ENCODE measurements at regions not wholly inside any gene's neighbourhood (a gene's known extent, or its start where the extent isn't known, plus 50 kb on each side); places are given as distances from the start of the nearest gene placed in this dataset.
"Not testable (repeated sequence)": the region's sequence is repeated elsewhere in the genome, so short reads cannot be mapped to it uniquely, and the experiment has no call there.

DNA sequence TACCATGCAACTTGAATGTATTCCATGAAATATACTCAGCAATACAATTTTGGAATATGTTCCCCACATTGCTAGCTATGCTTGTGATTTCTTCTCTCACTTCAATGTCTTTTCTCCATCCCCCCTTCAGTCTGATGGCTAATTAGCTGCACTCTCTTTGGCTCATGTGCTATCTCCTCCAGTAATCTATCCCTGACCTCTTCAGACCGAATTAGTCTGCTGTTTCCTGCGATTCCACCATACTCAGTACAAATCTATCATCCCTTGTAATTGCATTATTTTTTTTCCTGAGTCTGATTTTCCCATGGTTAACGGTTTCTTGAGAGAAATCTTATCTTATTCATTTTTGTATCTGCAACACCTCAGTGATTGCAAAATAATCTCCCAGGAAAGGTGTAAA is 360.7 kb upstream of the CDH10 start:
- no peak for DNase-seq

- no peak for DNase-seq
Measured at GRCh38 chr5:25002371-25002770, 357.6 kb upstream of the CDH10 start.

DNA sequence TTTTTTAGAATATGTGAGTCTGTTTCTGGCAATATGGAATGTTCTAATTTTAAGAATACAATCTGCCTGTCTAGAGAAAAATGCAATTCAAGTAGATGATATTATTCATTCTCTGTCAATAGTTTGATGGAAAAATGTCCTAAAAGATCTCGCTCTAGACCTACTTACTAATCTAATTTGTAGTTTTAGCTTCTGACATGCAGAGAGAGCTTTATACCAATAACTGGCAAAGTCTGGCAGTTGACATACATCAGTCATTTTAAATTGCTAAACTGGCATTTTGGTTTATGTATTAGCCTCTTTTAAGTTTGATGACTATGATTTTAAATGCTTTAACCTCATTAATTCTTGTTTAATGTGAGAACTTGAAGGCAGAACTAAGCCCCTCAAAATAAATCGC is 355.0 kb upstream of the CDH10 start:
- DNase-seq: no peak

DNA sequence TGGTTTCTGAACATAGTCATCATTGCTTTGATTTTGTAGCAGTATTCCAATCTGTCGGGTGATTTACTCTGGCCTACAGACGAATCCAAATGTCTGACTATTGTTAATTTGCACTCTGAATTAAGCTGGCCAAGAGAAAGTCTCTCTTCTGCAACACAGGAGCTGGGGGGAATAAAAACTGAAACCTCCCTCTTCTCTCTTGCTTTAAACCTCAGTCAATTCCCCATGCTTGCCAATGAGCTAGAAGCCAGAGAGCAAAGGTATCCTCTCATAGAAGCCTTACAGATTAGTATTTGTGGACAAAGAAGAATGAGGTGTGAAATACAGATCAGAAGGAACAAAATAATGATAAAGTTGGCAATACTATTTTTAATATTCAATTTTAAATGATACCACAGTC is 353.9 kb upstream of the CDH10 start:
- DNase-seq: no peak

DNA sequence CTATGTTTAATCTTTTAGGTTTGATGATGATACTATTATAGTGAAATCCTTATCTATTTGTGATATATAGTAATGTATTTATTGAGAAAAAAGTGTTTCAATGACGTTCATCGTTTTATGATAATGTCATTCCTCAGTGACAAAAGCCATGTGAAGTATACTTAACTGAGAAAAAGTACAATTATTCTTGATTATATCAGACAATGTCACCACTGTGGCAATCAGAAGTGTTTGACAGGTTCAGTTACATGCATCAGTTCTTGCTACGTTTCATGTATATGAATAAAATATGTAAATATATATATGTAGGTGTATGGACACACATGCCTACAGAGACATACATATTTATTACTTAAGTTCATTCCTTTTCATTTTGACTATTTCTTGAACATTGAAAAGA is 341.5 kb upstream of the CDH10 start:
- no peak for DNase-seq

- DNase-seq: not testable (repeated sequence)
Measured at GRCh38 chr5:24978552-24978951, 333.8 kb upstream of the CDH10 start.

- DNase-seq: no peak
Measured at GRCh38 chr5:24963611-24964010, 318.8 kb upstream of the CDH10 start.

DNA sequence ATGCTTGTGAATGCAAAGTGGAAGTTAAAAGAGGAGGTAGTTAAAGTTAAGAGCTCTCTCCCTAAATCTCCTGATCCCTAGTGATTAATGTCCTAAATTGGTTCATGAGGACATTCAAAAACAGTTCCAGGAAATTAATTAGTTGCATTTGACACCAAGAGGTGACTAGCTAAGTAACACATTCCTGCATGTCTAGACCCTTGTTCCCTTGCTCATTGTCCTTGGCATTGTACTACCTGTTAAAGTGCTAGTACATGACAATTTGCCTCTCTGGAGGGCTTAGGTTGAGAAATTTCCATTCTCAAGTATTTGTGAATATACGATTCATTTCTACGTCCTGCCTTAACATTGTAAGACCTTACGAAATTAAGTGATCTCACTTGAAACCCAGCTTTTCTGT is 278.6 kb upstream of the CDH10 start:
- DNase-seq: no peak

DNA sequence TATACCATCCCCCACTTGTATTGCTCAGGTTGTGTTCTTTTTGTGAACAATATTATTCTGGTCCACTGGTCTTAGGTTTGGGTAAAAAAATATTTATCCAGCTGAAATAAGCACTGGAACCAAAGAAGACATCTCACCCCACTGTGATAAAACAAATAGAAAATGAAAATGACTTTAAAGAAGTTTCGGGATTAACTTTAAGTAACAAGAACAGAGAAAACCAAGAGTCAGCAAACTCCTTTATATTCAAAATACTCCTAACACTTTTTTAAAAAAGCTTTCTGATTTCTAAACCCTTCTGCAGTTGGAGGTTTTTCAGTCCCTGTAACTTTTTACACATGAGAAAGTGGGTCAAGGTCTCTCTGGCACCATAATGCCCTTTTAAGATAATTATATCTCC is 273.9 kb upstream of the CDH10 start:
- DNase-seq: no peak

DNA sequence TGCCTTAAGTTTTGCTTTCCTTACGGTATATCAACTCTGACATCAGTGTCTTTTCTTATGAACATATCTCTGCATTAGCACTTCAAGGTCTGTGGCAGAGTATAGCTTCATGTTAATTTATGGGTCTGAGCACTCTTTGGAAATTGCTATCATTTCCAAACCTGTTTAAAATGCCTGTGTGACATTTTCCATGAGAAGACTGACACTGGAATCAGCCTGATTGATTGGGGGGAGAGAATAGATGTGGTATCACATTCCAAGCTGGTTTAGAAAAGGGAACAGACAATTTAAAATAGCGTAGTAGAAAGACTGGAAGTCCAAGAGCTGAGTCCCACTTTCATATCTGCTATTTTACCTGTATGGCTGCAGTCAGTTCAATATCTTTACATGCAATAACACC is 272.1 kb upstream of the CDH10 start:
- DNase-seq: no peak

DNA sequence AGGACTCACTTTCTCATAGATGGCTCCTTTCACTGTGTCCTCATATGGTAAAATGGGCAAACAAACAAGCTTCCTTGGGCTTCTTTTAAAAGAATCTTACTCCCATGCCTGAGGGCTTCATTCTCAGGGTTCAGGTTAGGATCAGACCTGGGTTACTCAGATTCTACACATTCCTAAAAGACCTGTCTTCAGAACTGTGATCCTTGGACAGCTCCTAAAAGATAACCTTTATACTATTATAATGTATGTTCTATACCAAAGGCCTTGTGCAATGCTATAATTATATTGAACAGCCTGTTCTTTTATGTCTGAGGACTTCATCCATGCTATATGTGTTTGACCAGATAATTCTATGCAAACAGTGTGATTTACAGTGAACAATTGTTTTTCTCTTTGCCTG is 264.4 kb upstream of the CDH10 start:
- peak; percentile 57 for DNase-seq

DNA sequence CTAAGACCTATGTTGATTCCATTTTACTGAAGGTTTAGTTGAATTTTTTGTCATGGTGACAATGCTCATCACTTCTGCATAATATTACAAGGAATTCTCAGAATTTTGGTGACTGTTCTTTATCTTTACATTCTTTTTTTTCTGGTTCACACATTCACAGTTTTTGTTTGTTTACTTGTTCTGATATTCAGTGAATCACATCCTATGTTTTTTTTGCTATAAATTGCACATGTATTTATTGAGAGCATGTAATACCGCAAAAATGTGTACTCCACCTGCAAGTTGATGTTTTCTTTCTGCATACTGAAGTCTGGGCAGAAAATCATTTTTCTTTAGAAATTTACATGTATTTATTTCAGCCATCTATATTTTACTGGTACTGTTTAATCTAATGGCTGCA is 261.9 kb upstream of the CDH10 start:
- no peak for DNase-seq

DNA sequence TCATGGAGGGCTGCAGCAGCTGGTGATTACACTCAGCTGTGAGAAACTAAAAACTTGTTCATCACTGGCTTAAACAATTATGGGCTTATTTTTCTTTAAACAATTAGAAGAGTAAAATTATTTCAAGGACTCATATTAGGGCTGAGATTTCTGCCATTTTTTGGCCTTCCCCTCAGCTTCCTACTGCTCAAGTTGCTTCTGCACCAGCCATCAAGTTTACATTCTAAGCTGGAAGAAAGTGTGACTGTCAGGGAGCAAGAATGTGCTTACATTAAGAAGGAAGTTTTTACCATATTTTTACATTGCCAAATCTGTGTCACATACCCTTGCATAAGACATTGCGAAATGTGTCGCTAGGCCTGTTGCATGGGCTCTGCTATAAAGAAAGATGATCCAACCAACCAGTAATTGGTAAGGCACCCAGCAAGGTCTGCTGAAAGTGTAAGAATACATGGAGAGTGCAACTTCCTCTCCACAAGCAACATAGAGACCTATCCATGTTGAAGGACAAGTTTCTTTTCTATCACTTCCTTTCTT is 260.3 kb upstream of the CDH10 start:
- no peak for DNase-seq

- no peak for DNase-seq
Measured at GRCh38 chr5:24899180-24899579, 254.4 kb upstream of the CDH10 start.

DNA sequence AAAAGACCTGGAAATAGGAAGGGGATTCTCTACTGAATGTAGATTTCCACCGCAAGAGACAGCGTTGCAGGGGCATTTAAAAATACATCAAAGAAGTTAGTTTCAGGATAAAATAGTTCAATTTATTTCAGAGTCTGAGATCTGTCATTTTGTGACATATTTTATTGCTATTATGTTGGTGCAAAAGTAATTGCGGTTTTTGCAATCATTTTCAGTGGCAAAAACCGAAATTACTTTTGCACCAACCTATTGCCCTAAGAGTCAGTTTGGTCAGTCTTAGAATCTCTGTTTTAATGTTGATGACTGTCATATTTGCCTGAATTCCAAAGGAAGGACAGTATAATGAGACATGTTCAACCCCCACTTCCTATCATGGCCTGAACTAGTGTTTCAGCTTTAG is 219.5 kb upstream of the CDH10 start:
- no peak for DNase-seq

DNA sequence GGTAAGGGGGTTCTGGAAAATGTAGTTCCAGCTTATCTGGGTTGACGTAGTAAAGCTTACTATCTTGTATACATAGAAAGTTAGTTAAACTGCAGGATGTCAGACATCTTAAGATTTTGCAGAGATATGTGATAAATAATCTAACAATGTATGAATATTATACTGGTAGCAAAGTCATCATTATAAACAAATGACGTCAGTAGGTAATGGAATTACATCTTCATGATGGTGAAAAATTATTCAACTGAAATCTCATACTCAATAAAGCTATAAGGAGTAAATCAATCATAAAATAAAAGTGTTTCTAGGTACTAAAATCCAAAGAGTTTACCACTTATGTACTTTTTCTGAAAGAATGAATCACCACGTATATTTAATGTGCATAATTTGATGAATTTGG is 217.3 kb upstream of the CDH10 start:
- no peak for DNase-seq

- DNase-seq: no peak
Measured at GRCh38 chr5:24855485-24855884, 210.7 kb upstream of the CDH10 start.

DNA sequence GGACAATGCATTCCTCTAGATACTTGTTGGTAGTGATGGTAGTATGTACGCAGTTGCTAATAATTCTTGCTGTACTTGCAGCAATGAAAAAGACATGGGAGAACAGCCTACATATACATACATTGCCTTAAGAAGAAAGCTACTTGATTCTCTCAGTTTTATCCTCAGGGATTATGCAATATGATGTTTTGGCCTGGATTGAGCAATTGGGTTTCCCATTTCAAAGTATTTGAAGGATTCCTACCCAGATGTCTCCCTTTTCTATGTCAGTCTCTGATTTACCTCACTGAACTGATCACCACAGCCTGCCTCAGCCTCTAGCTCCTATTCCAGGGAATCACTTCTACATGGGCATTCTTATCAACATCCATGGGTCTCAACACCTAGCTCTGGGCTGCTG is 210.1 kb upstream of the CDH10 start:
- no peak for DNase-seq

DNA sequence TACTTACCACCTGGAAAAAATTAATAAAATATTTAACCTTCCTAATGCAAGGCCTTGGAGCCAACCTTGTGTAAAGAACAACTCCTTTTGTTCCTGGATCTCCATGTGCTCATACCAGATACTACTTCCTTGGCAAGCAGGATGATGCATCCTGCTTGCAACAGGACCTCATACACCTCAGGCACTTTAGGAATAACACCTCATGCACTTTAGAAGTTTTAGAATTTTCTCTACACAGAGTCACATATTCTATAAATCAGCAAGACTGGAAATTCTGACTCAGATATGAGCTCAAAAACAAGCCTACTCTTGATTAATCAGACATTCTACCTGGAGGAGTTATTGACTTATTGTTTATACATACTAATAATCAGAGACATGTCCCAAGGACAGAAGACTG is 209.6 kb upstream of the CDH10 start:
- DNase-seq: no peak

GRCh38 chr5:24850926-24851486 is 206.2 kb upstream of the CDH10 start:
- DNase-seq: no peak

- DNase-seq: no peak
Measured at GRCh38 chr5:24849210-24849609, 204.4 kb upstream of the CDH10 start.

- no peak for DNase-seq
Measured at GRCh38 chr5:24831989-24832388, 187.2 kb upstream of the CDH10 start.

GRCh38 chr5:24823625-24824024 is 178.8 kb upstream of the CDH10 start:
- peak; percentile 59 for DNase-seq

DNA sequence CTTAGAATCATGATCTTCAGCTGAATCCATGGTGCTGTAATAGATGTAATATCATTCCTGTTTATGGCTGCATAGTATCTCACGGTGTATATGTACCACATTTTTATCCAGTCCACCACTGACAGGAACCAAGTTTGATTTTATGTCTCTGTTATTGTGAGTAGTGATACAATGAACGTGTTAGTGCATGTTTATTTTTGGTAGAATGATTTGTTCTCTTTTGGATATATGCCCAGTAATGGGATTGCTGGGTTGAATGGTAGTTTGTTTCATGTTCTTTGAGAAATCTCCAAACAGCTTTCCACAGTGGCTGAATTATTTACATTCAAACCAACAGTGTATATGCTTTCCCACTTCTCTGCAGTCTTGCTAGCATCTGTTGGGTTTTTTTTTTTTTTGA is 175.1 kb upstream of the CDH10 start:
- no peak for DNase-seq

DNA sequence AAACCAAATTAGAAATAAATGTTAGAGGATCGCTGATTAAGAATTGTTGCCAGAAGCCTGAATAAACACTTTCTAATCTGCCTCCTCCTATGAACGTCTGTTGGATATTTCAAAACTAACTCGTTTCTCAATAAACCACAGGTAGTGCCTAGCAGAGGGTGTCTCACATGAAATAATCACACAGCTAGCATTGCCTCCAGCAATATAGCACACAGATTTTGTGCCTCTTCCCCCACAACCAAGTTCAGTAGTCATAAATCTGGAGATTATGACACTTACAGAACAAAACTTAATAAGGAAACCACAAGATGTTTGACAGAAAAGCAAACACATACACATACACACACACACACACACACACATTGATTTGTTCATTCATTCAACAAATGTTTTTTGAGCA is 173.2 kb upstream of the CDH10 start:
- no peak for DNase-seq

- DNase-seq: no peak
Measured at GRCh38 chr5:24816206-24816605, 171.4 kb upstream of the CDH10 start.

All from NCI-H69 (cell line).